CD14-positive monocyte (primary cell): ENCODE measurements at regions not wholly inside any gene's neighbourhood (a gene's known extent, or its start where the extent isn't known, plus 50 kb on each side); places are given as distances from the start of the nearest gene placed in this dataset.

ENCODE experiments used
- DNase-seq, 3 donors: peaks; one replicate each; pipeline ENCODE4 v3.0.0-alpha.2; 2011 to 2022
- H2AFZ ChIP-seq: 2 replicates; pipeline ENCODE4 v1.6.0; 2012; ENCODE audit warnings: mild to moderate bottlenecking, low read depth, low read length, inconsistent platforms; ENCODE audit not compliant: insufficient read depth, poor library complexity, severe bottlenecking
- H3K27ac ChIP-seq, 2 donors: 1 replicate in 1 of 2; 2 replicates in 1 of 2; pipeline ENCODE4 v1.5.1; 2012 to 2013; ENCODE audit warnings: low read length in 2 of 2, control low read depth in 1 of 2, inconsistent platforms in 1 of 2, low read depth in 1 of 2, mild to moderate bottlenecking in 1 of 2
- H3K27me3 ChIP-seq, 2 donors: one replicate each; pipeline versions ENCODE4 v1.6.0 to v1.6.1; 2011 to 2013; ENCODE audit warnings: low read length in 2 of 2; ENCODE audit not compliant: control insufficient read depth in 2 of 2, insufficient read depth in 2 of 2
- H3K36me3 ChIP-seq, 2 donors: replicated peaks in 1 of 2; 1 replicate in 1 of 2; 2 replicates in 1 of 2; pipeline versions ENCODE4 v1.5.1 to v1.6.1; 2012 to 2013; ENCODE audit warnings: low read length in 2 of 2, control low read depth in 1 of 2, inconsistent platforms in 1 of 2, mild to moderate bottlenecking in 1 of 2; ENCODE audit not compliant: insufficient read depth in 2 of 2, control insufficient read depth in 1 of 2
- H3K4me1 ChIP-seq, 2 donors: 1 replicate in 1 of 2; 2 replicates in 1 of 2; pipeline versions ENCODE4 v1.5.1 to v1.6.1; 2012 to 2013; ENCODE audit warnings: low read length in 2 of 2, control low read depth in 1 of 2, inconsistent platforms in 1 of 2, mild to moderate bottlenecking in 1 of 2, moderate library complexity in 1 of 2; ENCODE audit not compliant: insufficient read depth in 2 of 2, control insufficient read depth in 1 of 2
- H3K4me2 ChIP-seq: replicated peaks from 2 replicates; pipeline ENCODE3; 2012; ENCODE audit warnings: low read length, moderate library complexity, mild to moderate bottlenecking; ENCODE audit not compliant: poor library complexity, severe bottlenecking; ENCODE audit errors: extremely low read depth
- H3K4me3 ChIP-seq, 3 experiments: fragments of 200-600 bp in 1 of 3; sonication (generic) in 1 of 3; replicated peaks in 1 of 3; 1 replicate in 2 of 3; 2 replicates in 1 of 3; pipeline ENCODE4 v1.5.1; 2011 to 2013; ENCODE audit warnings: low read length in 3 of 3, mild to moderate bottlenecking in 3 of 3, control low read depth in 2 of 3, low read depth in 2 of 3, inconsistent platforms in 1 of 3, moderate library complexity in 1 of 3
- H3K79me2 ChIP-seq: 2 replicates; pipeline ENCODE4 v1.6.0; 2012; ENCODE audit warnings: mild to moderate bottlenecking, control low read depth, inconsistent platforms, low read length, moderate library complexity; ENCODE audit not compliant: insufficient read depth
- H3K9ac ChIP-seq: 2 replicates; pipeline ENCODE4 v1.6.0; 2017; ENCODE audit warnings: low read length, mild to moderate bottlenecking; ENCODE audit not compliant: insufficient read depth, poor library complexity, severe bottlenecking
- H3K9me3 ChIP-seq, 2 donors: replicated peaks in 1 of 2; 1 replicate in 1 of 2; 2 replicates in 1 of 2; pipeline versions ENCODE4 v1.5.1 to v1.6.1; 2012 to 2013; ENCODE audit warnings: low read length in 2 of 2, control low read depth in 1 of 2; ENCODE audit not compliant: control insufficient read depth in 1 of 2, insufficient read depth in 1 of 2
- H4K20me1 ChIP-seq: 2 replicates; pipeline ENCODE4 v1.6.0; 2012; ENCODE audit warnings: mild to moderate bottlenecking, low read length, control low read depth, moderate library complexity; ENCODE audit not compliant: insufficient read depth
- H3K27ac Mint-ChIP-seq, 7 donors: one replicate each; pipeline ENCODE4 v1.8.0; 2020; ENCODE audit warnings: mild to moderate bottlenecking in 7 of 7, mixed read lengths in 7 of 7, moderate library complexity in 6 of 7, inconsistent platforms in 2 of 7
- H3K27me3 Mint-ChIP-seq, 3 donors: one replicate each; pipeline ENCODE4 v1.8.0; 2021 to 2022; ENCODE audit warnings: low read depth in 3 of 3, mild to moderate bottlenecking in 3 of 3, mixed read lengths in 3 of 3, moderate library complexity in 3 of 3, inconsistent platforms in 1 of 3
- H3K36me3 Mint-ChIP-seq, 2 donors: one replicate each; pipeline ENCODE4 v1.8.0; 2020; ENCODE audit warnings: mixed read lengths in 2 of 2, inconsistent platforms in 1 of 2, mild to moderate bottlenecking in 1 of 2
- H3K4me1 Mint-ChIP-seq: one replicate; pipeline ENCODE4 v1.8.0; 2020; ENCODE audit warnings: mild to moderate bottlenecking, mixed read lengths
- H3K4me3 Mint-ChIP-seq, 2 donors: one replicate each; pipeline ENCODE4 v1.8.0; 2020; ENCODE audit warnings: mild to moderate bottlenecking in 2 of 2, mixed read lengths in 2 of 2, moderate library complexity in 1 of 2
- H3K9me3 Mint-ChIP-seq, 7 donors: one replicate each; pipeline ENCODE4 v1.8.0; 2020 to 2022; ENCODE audit warnings: mixed read lengths in 7 of 7, mild to moderate bottlenecking in 6 of 7, moderate library complexity in 6 of 7, inconsistent platforms in 2 of 7
- CTCF ChIP-seq: fragments of 200-600 bp; IDR thresholded peaks from one replicate; pipeline ENCODE4 v1.8.0; 2022; ENCODE audit warnings: antibody characterized with exemption, mild to moderate bottlenecking
- WGBS: methylation state at CpG from one replicate; pipeline ENCODE4 v1.1.5; 2013; ENCODE audit warnings: missing lambda C conversion rate; ENCODE audit not compliant: insufficient coverage; 5-methylcytosine and 5-hydroxymethylcytosine counted together
- intact Hi-C, 2 donors: fragments of 100-400 bp; cut with micrococcal nuclease; formaldehyde crosslinking; loops; one replicate each; pipeline versions ENCODE4 v1.15.0 to v1.15.1; 2023

- intact Hi-C loops, result no loop called here
- no peak for TF ChIP-seq CTCF
- H3K27me3 Mint-ChIP-seq, result no peaks in the 10 kb centered on the region
- H3K36me3 ChIP-seq, result no peaks in the 10 kb centered on the region
- H3K27ac Mint-ChIP-seq, result no peak overlapping the region
- no peaks in the 10 kb centered on the region for H3K4me1 Mint-ChIP-seq
- H3K36me3 Mint-ChIP-seq, result no peaks in the 10 kb centered on the region
- no peak for DNase-seq
- H3K4me3 ChIP-seq, result no peak overlapping the region
- H3K4me1 ChIP-seq, result no peaks in the 10 kb centered on the region
- no peak overlapping the region for H3K4me3 Mint-ChIP-seq
- no peaks in the 10 kb centered on the region for H4K20me1 ChIP-seq
- no peak overlapping the region for H3K9ac ChIP-seq
- WGBS, result no CpG with 5 or more reads among the region's 2 CpGs
- no peak overlapping the region for H2AFZ ChIP-seq
- H3K4me2 ChIP-seq, result no peak overlapping the region
- H3K79me2 ChIP-seq, result no peaks in the 10 kb centered on the region
- no peaks in the 10 kb centered on the region for H3K27me3 ChIP-seq
- no peak overlapping the region for H3K27ac ChIP-seq
- H3K9me3 Mint-ChIP-seq, result peaks cover 0 to 10% (median 2%) of the 10 kb centered on the region in 7 donors
- H3K9me3 ChIP-seq, result peaks cover 0 to 7% of the 10 kb centered on the region in 2 donors
Measured at GRCh38 chr18:1982056-1982455, 589.2 kb downstream of the METTL4 start.

- H3K27ac ChIP-seq, result no peak overlapping the region
- H3K9me3 ChIP-seq, result peaks cover 0 to 7% of the 10 kb centered on the region in 2 donors
- H3K9ac ChIP-seq, result no peak overlapping the region
- H3K4me3 ChIP-seq, result no peak overlapping the region
- no peaks in the 10 kb centered on the region for H3K36me3 ChIP-seq
- H4K20me1 ChIP-seq, result no peaks in the 10 kb centered on the region
- H3K36me3 Mint-ChIP-seq, result no peaks in the 10 kb centered on the region
- intact Hi-C loops, result no loop called here
- H3K27ac Mint-ChIP-seq, result no peak overlapping the region
- H3K4me3 Mint-ChIP-seq, result no peak overlapping the region
- H3K9me3 Mint-ChIP-seq, result peaks cover 0 to 12% (median 2%) of the 10 kb centered on the region in 7 donors
- no peak overlapping the region for H3K4me2 ChIP-seq
- no peak for DNase-seq
- H3K27me3 ChIP-seq, result no peaks in the 10 kb centered on the region
- no peaks in the 10 kb centered on the region for H3K27me3 Mint-ChIP-seq
- H2AFZ ChIP-seq, result no peak overlapping the region
- WGBS, result 50% methylated on average over 2 of the region's 3 CpGs
- H3K4me1 Mint-ChIP-seq, result no peaks in the 10 kb centered on the region
- H3K4me1 ChIP-seq, result no peaks in the 10 kb centered on the region
- H3K79me2 ChIP-seq, result no peaks in the 10 kb centered on the region
- TF ChIP-seq CTCF, result no peak
Measured at GRCh38 chr18:1983746-1984515, 587.4 kb downstream of the METTL4 start.
